ENCODE measurements at regions not wholly inside any gene's neighbourhood (a gene's known extent, or its start where the extent isn't known, plus 50 kb on each side); places are given as distances from the start of the nearest gene placed in this dataset.
"Not testable (repeated sequence)": the region's sequence is repeated elsewhere in the genome, so short reads cannot be mapped to it uniquely, and the experiment has no call there.

DNA sequence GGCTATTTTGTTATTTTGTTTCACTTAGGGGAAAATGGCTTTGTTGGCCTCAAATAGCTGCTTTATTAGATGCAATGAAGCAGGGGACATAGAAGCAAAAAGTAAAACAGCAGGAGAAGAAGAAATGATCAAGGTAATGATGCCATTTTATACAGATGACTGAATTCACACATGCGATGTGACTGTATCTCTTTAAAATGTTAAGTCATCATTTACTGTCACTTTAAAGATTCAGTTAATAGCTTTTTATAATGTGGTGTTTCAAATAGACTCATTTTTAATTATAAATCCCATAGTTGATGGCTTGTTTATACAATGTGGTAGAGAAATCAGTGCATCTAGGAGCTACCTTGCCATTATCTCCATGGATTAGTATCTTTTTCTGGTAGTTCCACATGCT lies 863.9 kb upstream of the DEFB115 start:
- not testable (repeated sequence) for DNase-seq (ENCODE audit: low read depth)

DNA sequence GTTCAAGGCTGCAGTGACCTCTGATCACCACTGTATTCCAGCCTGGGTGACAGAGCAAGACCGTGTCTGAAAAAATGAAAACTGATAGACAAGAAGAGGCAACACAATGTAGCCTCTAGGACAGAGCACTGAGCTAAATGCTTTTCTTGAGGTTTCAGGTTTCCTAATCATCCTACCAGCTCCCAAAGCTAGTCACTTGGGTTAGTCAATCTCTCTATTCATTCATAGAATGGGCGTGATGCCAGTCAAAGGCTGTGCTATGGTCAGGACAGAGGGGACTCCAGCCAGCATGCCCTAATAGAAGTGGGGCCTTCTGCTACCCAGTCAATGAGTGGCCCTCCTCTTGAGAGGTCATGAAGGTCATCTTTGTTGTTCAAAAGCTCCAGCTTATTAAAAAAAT lies 860.4 kb upstream of the DEFB115 start:
- not testable (repeated sequence) for DNase-seq (ENCODE audit: low read depth)

DNA sequence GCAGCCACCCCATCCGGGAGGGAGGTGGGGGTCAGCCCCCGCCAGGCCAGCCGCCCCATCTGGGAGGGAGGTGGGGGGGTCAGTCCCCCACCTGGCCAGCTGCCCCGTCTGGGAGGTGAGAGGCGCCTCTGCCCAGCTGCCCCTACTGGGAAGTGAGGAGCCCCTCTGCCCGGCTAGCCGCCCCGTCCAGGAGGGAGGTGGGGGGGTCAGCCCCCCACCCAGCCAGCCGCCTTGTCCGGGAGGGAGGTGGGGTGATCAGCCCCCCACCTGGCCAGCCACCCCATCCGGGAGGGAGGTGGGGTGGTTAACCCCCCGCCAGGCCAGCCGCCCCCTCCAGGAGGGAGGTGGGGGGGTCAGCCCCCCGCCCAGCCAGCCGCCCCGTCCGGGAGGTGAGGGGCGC lies 852.4 kb upstream of the DEFB115 start:
- not testable (repeated sequence) for DNase-seq (ENCODE audit: low read depth)

DNA sequence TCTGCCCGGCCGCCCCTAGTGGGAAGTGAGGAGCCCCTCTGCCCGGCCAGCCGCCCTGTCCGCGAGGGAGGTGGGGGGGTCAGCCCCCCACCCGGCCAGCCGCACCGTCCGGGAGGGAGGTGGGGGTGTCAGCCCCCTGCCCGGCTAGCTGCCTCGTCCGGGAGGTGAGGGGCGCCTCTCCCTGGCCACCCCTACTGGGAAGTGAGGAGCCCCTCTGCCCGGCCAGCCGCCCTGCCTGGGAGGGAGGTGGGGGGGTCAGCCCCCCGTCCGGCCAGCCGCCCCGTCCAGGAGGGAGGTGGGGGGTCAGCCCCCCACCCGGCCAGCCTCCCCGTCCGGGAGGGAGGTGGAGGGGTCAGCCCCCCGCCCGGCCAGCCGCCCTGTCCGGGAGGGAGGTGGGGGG lies 851.9 kb upstream of the DEFB115 start:
- not testable (repeated sequence) for DNase-seq (ENCODE audit: low read depth)

DNA sequence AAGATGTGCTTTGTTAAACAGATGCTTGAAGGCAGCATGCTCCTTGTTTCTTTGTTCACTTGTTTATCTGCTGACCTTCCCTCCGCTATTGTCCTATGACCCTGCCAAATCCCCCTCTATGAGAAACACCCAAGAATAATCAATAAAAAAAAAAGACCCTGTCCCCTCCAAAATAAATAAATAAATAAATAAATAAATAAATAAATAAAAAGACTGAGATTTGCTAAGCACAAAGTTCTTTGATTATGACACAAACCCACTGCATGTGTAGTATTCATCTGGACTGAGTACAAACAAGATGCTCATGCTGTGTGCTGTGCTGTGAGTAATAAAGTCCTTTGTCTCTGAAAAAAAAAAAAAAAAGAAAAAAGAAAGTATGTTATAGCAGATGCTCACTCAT lies 851.1 kb upstream of the DEFB115 start:
- DNase-seq (ENCODE audit: low read depth): not testable (repeated sequence)

DNA sequence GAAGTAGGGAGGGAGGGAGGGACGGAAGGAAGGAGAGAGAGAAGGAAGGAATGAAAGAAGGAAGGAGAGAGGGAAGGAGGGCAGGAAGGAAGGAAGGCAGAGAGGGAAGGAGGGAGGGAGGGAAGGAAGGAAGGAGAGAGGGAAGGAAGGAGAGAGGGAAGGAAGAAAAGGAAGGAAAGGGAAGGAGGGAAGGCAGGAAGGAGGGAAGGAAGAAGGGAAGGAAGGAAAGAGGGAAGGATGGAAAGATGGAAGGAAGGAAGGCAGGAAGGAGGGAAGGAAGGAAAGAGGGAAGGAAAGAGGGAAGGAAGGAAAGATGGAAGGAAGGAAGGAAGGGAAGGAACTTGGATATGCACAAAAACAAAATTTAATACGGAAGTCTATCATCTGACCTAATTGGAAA lies 844.5 kb upstream of the DEFB115 start:
- DNase-seq (ENCODE audit: low read depth): no peak

DNA sequence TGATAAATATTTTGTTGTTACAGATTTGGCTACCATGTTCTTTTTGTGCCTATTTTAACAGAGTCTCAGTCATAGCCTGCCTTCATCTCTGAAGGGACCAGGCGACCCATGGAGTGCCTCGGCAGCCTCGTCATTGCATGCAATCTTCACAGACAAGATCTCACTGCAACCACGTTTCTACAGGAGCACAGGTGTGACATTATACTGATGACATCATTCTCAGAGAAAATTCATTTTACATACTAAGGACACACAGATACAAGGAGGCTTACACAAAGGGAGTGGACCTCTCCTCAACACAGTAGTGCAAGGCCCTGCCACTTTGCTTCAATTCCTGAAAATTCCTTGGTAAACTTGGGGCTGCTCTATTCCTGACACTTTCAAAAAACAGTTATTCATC lies 840.1 kb upstream of the DEFB115 start:
- DNase-seq (ENCODE audit: low read depth): not testable (repeated sequence)

DNA sequence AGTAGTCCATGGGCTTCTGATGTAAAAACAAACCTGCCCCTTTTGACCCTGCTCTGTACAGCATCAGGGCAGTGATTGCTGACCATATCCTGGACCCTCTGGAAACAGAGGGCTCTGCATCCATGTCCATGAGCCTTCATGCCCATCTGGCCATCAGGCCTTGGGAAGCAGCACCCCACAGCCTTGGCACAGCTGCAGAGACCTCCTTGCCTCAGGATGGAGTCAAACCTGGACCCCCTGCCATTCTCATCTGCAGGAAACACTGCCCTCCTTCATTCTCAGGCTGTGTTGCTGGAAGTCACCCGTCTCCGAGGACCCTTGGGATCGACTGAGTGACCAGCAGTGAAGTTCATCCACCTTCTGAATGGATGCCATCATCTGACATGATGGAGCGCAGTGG lies 839.1 kb upstream of the DEFB115 start:
- not testable (repeated sequence) for DNase-seq (ENCODE audit: low read depth)

DNA sequence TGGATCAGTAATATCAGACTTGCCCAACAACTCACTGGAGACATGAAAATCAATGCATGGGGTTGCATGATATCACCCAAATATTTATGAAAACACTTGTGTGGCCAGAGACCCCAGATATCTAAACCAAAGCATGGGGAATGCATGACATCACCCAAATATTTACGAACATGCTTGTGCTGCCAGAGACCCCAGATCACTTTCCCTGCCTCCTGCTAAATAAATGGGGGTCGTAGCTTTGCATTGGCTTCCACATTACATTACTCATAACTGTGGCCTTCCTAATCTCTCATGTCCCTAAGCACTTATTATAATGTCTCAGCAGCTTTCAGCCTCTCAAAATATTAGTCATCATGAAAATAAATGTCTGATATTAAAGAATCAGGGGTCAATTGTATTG lies 838.0 kb upstream of the DEFB115 start:
- DNase-seq (ENCODE audit: low read depth): no peak

DNA sequence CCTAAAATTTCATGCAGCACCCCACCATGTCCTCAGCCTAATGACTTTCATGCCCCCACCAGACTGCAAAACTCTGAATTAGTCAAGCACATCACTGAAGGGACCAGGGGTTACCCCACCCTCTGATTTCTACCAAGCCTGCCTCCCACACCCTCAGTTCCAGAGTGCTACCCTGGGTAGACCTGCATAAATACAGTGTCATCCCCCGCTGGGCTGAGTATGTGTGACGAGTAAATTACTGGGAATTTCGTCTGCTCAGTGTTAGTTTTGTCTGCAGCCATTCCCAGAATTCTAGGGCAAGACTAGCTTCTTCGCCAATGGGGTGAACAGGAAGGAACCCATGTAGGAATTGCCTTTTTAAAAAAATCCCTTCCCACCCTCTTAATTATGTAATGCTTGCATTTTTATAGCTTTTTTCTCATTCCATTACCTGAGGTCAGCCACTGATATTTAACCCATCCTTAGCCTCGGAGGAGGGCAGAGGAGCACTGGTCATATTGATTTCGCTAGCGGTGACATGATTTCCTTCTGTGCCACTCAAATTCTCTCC lies 837.5 kb upstream of the DEFB115 start:
- not testable (repeated sequence) for DNase-seq (ENCODE audit: low read depth)
